ENCODE measurements at regions not wholly inside any gene's neighbourhood (a gene's known extent, or its start where the extent isn't known, plus 50 kb on each side); places are given as distances from the start of the nearest gene placed in this dataset.

- DNase-seq (no peak), ATAC-seq (no peak)
- ChIA-PET CTCF (no interaction called here), POLR2A (no interaction called here)
- H3K27me3 Mint-ChIP-seq (ENCODE audit: low read depth): peaks cover 4% of the 10 kb centered on the region
- H3K4me3 Mint-ChIP-seq: no peak overlapping the region
- H3K27ac Mint-ChIP-seq: no peak overlapping the region
- H3K9me3 Mint-ChIP-seq (ENCODE audit: insufficient read depth): no peaks in the 10 kb centered on the region
- H3K4me1 Mint-ChIP-seq (ENCODE audit: low read depth): no peaks in the 10 kb centered on the region
- H3K36me3 Mint-ChIP-seq (ENCODE audit: low read depth): no peaks in the 10 kb centered on the region
These were observed 161.3 kb downstream of the MACROH2A1 start for GRCh38 chr5:135237748-135238103.

- no peaks in the 10 kb centered on the region for H3K36me3 Mint-ChIP-seq (ENCODE audit: low read depth)
- no peaks in the 10 kb centered on the region for H3K9me3 Mint-ChIP-seq (ENCODE audit: insufficient read depth)
- no peak overlapping the region for H3K4me3 Mint-ChIP-seq
- no peaks in the 10 kb centered on the region for H3K4me1 Mint-ChIP-seq (ENCODE audit: low read depth)
- no peak overlapping the region for H3K27ac Mint-ChIP-seq
- ATAC-seq (no peak), DNase-seq (no peak)
- POLR2A ChIA-PET: no interaction called here
- CTCF ChIA-PET: no interaction called here
- H3K27me3 Mint-ChIP-seq (ENCODE audit: low read depth): no peaks in the 10 kb centered on the region
These were observed 161.9 kb downstream of the MACROH2A1 start for GRCh38 chr5:135236908-135237747.

DNA sequence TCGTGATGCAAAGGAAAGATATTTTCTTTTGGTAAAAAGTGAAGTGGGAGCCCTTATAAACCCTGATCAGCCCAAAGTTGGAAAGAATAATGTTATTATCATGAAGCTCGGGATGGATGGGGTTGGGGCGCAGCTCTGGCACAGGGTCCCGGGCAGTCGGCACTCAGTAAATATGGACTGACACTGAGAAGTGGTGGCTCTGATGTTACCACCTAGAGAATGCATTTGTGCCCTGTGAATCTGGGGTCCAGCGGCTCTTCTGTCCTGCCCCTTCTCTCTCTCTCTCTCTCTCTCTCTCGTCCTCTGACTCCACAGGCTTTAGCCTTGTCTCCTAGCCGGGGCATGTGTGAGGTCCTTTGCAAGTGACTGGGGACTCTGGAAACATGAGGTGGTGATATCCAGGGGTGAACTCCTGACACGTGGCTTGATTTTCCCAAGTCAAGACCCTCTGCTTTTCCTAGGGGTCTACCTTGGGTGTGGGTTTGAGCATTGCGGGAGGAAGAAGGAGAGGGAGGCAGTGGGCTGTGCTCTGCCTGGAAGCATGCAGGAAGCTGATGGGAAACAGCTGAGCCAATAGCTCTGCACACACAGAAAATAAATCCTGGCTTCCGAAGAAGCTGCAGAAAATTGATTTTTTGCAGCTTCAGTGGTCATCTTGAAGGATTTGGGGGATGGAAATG is 162.7 kb downstream of the MACROH2A1 start:
- ChIA-PET POLR2A (no interaction called here), CTCF (no interaction called here)
- no peaks in the 10 kb centered on the region for H3K36me3 Mint-ChIP-seq (ENCODE audit: low read depth)
- no peaks in the 10 kb centered on the region for H3K27me3 Mint-ChIP-seq (ENCODE audit: low read depth)
- no peak overlapping the region for H3K27ac Mint-ChIP-seq
- H3K4me1 Mint-ChIP-seq (ENCODE audit: low read depth): no peaks in the 10 kb centered on the region
- H3K9me3 Mint-ChIP-seq (ENCODE audit: insufficient read depth): no peaks in the 10 kb centered on the region
- no peak for DNase-seq
- H3K4me3 Mint-ChIP-seq: no peak overlapping the region
- ATAC-seq: no peak

- Mint-ChIP-seq H3K27ac (no peak overlapping the region), H3K27me3 (ENCODE audit: low read depth) (no peaks in the 10 kb centered on the region), H3K36me3 (ENCODE audit: low read depth) (no peaks in the 10 kb centered on the region), H3K9me3 (ENCODE audit: insufficient read depth) (no peaks in the 10 kb centered on the region), H3K4me3 (no peak overlapping the region), H3K4me1 (ENCODE audit: low read depth) (no peaks in the 10 kb centered on the region)
- ATAC-seq (no peak), DNase-seq (no peak)
- POLR2A ChIA-PET: no interaction called here
- CTCF ChIA-PET: no interaction called here
These were observed 163.3 kb downstream of the MACROH2A1 start for GRCh38 chr5:135235551-135236227.

GRCh38 chr5:135234666-135235401 is 164.2 kb downstream of the MACROH2A1 start:
- H3K36me3 Mint-ChIP-seq (ENCODE audit: low read depth): no peaks in the 10 kb centered on the region
- no peaks in the 10 kb centered on the region for H3K4me1 Mint-ChIP-seq (ENCODE audit: low read depth)
- no peak for ATAC-seq
- DNase-seq: no peak
- no peaks in the 10 kb centered on the region for H3K27me3 Mint-ChIP-seq (ENCODE audit: low read depth)
- CTCF ChIA-PET: no interaction called here
- no peaks in the 10 kb centered on the region for H3K9me3 Mint-ChIP-seq (ENCODE audit: insufficient read depth)
- H3K27ac Mint-ChIP-seq: no peak overlapping the region
- no peak overlapping the region for H3K4me3 Mint-ChIP-seq
- POLR2A ChIA-PET: no interaction called here

DNA sequence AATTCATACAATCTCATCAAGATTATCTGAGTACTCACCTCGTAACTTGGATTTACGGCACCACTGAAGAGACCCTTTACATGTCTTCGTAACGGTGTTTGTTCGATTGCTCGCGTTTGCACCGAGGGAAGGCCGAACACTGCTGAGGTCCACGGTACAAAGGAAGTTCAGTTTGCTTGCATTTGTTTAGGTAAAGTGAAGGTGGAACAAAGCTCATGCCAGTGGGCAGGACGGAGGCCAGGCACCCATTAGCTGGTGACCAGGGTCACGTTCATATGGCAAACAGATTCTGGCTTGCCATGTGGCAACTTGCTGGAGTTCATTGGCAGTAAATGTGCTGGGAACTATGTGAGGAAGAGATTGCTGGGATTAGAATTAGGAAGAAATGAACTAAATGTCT is 164.8 kb downstream of the MACROH2A1 start:
- CTCF ChIA-PET: no interaction called here
- ATAC-seq: no peak
- H3K9me3 Mint-ChIP-seq (ENCODE audit: insufficient read depth): no peaks in the 10 kb centered on the region
- POLR2A ChIA-PET: no interaction called here
- no peak overlapping the region for H3K27ac Mint-ChIP-seq
- H3K4me3 Mint-ChIP-seq: no peak overlapping the region
- no peaks in the 10 kb centered on the region for H3K36me3 Mint-ChIP-seq (ENCODE audit: low read depth)
- DNase-seq: no peak
- H3K4me1 Mint-ChIP-seq (ENCODE audit: low read depth): no peaks in the 10 kb centered on the region
- H3K27me3 Mint-ChIP-seq (ENCODE audit: low read depth): no peaks in the 10 kb centered on the region

DNA sequence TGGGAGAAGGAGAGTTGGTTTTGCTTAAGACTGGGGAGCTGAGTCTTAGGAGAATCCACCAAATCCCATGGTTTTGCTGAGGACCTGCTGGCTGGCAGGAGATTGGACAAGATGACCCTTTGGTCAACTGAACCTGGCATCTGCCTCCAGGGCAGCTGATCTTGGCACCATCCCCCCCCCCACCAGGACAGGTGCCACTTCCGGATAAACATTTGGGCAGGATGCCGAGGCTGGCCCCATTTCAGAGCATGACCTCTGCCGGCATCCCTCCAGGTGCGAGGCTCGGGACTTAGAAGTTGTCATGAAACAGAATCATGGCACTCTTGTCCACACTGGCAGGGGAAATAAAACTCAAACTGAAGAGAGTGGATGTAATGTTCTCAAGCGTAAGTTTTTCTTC is 165.6 kb downstream of the MACROH2A1 start:
- no peak for DNase-seq
- Mint-ChIP-seq H3K36me3 (ENCODE audit: low read depth) (no peaks in the 10 kb centered on the region), H3K9me3 (ENCODE audit: insufficient read depth) (no peaks in the 10 kb centered on the region), H3K4me1 (ENCODE audit: low read depth) (no peaks in the 10 kb centered on the region), H3K4me3 (no peak overlapping the region), H3K27ac (no peak overlapping the region), H3K27me3 (ENCODE audit: low read depth) (no peaks in the 10 kb centered on the region)
- no peak for ATAC-seq
- ChIA-PET CTCF (no interaction called here), POLR2A (no interaction called here)

- CTCF ChIA-PET: no interaction called here
- no peak overlapping the region for H3K27ac Mint-ChIP-seq
- H3K4me3 Mint-ChIP-seq: no peak overlapping the region
- POLR2A ChIA-PET: no interaction called here
- no peaks in the 10 kb centered on the region for H3K36me3 Mint-ChIP-seq (ENCODE audit: low read depth)
- DNase-seq (no peak), ATAC-seq (no peak)
- H3K27me3 Mint-ChIP-seq (ENCODE audit: low read depth): peaks cover 3% of the 10 kb centered on the region
- H3K9me3 Mint-ChIP-seq (ENCODE audit: insufficient read depth): no peaks in the 10 kb centered on the region
- H3K4me1 Mint-ChIP-seq (ENCODE audit: low read depth): no peaks in the 10 kb centered on the region
These were observed 166.1 kb downstream of the MACROH2A1 start for GRCh38 chr5:135232958-135233357.

DNA sequence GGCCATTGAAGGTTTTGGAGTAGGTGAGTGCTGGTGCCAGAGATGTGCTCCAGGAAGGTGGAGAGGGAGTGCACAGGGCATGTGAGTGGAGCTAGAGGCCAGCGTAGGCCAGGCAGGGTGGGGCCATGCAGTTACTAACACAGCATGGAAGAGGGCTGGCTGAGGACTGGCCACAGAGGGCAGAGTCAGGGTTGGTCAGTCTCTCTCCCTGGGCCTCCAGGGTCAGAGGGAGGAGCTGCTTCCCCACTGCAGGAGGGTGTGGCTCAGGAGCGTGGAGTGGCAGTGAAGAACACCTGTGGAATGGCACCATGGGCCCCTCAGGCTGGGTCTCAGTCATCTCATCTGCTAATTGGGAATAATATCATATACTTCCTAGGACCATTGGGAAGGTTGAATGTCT is 167.7 kb downstream of the MACROH2A1 start:
- Mint-ChIP-seq H3K4me1 (ENCODE audit: low read depth) (no peaks in the 10 kb centered on the region), H3K27me3 (ENCODE audit: low read depth) (peaks cover 9% of the 10 kb centered on the region), H3K27ac (no peak overlapping the region), H3K4me3 (no peak overlapping the region), H3K36me3 (ENCODE audit: low read depth) (no peaks in the 10 kb centered on the region), H3K9me3 (ENCODE audit: insufficient read depth) (no peaks in the 10 kb centered on the region)
- ATAC-seq (no peak), DNase-seq (no peak)
- POLR2A ChIA-PET: no interaction called here
- CTCF ChIA-PET: no interaction called here

- ChIA-PET CTCF (no interaction called here), POLR2A (no interaction called here)
- H3K4me3 Mint-ChIP-seq: no peak overlapping the region
- no peaks in the 10 kb centered on the region for H3K4me1 Mint-ChIP-seq (ENCODE audit: low read depth)
- DNase-seq: no peak
- no peaks in the 10 kb centered on the region for H3K9me3 Mint-ChIP-seq (ENCODE audit: insufficient read depth)
- no peak overlapping the region for H3K27ac Mint-ChIP-seq
- no peaks in the 10 kb centered on the region for H3K36me3 Mint-ChIP-seq (ENCODE audit: low read depth)
- peaks cover 13% of the 10 kb centered on the region for H3K27me3 Mint-ChIP-seq (ENCODE audit: low read depth)
- ATAC-seq: no peak
These were observed 168.6 kb downstream of the MACROH2A1 start for GRCh38 chr5:135230251-135230925.

GRCh38 chr5:135229679-135230132 is 169.3 kb downstream of the MACROH2A1 start:
- no peak for ATAC-seq
- CTCF ChIA-PET: no interaction called here

More at GRCh38 chr5:135229679-135230132, 169.3 kb downstream of the MACROH2A1 start:
- no peak for DNase-seq
- POLR2A ChIA-PET: no interaction called here
- Mint-ChIP-seq H3K9me3 (ENCODE audit: insufficient read depth) (no peaks in the 10 kb centered on the region), H3K4me1 (ENCODE audit: low read depth) (no peaks in the 10 kb centered on the region), H3K4me3 (no peak overlapping the region), H3K27me3 (ENCODE audit: low read depth) (peaks cover 18% of the 10 kb centered on the region), H3K36me3 (ENCODE audit: low read depth) (no peaks in the 10 kb centered on the region), H3K27ac (no peak overlapping the region)
